GM12891 (cell line): ENCODE measurements at regions not wholly inside any gene's neighbourhood (a gene's known extent, or its start where the extent isn't known, plus 50 kb on each side); places are given as distances from the start of the nearest gene placed in this dataset.

Experiments
- PAX5 ChIP-seq: IDR thresholded peaks from 2 replicates; pipeline ENCODE4 v1.6.1; 2011; ENCODE audit warnings: low read length, moderate library complexity, mild to moderate bottlenecking; ENCODE audit not compliant: insufficient read depth, severe bottlenecking
- POLR2A ChIP-seq: IDR thresholded peaks from 2 replicates; pipeline ENCODE4 v1.6.1; 2011; ENCODE audit warnings: low read depth, low read length, control low read depth
- POLR2AphosphoS5 ChIP-seq: IDR thresholded peaks from 2 replicates; pipeline ENCODE4 v1.6.1; 2011; ENCODE audit warnings: low read depth, low read length, control low read depth
- SPI1 ChIP-seq: IDR thresholded peaks from 2 replicates; pipeline ENCODE4 v1.6.1; 2011; ENCODE audit warnings: low read depth, low read length, control low read depth
- TAF1 ChIP-seq: IDR thresholded peaks from 2 replicates; pipeline ENCODE4 v1.6.1; 2011; ENCODE audit warnings: low read depth, low read length, control low read depth

- TF ChIP-seq POLR2A (no peak), TAF1 (no peak), SPI1 (no peak), PAX5 (no peak), POLR2AphosphoS5 (no peak)
Observed at GRCh38 chr4:141913928-141914327, 277.5 kb downstream of the IL15 start.
